GM12878 (cell line): ENCODE measurements at regions not wholly inside any gene's neighbourhood (a gene's known extent, or its start where the extent isn't known, plus 50 kb on each side); places are given as distances from the start of the nearest gene placed in this dataset.

Source experiments
- ATAC-seq: fragments of 200-7000 bp; cut with Tn5 transposase; 3 replicates; pipeline ENCODE4 v1.9.1; 2020; ENCODE audit warnings: mild to moderate bottlenecking, moderate library complexity
- BruUV-seq: library from RNA; stranded (reverse); fragments of 400-500 nt; replicated peaks from 2 replicates; lab custom pipeline; 2021; lab: Mats Ljungman, UMichigan
- CTCF ChIA-PET: fragments of 300-600 bp; sonication (Branson Sonifier 250); formaldehyde crosslinking; extraction: SDS; loops from one replicate; lab custom pipeline; 2021; ENCODE audit warnings: inconsistent platforms; lab: Yijun Ruan, JAX
- POLR2A ChIA-PET: fragments of 350-600 bp; formaldehyde crosslinking; extraction: SDS; loops from one replicate; lab custom pipeline; 2021; ENCODE audit warnings: inconsistent platforms; lab: Charles Lee
- RAD21 ChIA-PET: fragments of 300-600 bp; sonication (Branson Sonifier 250); formaldehyde crosslinking; loops from one replicate; lab custom pipeline; 2023; ENCODE audit warnings: antibody characterized with exemption; ENCODE audit not compliant: unreplicated experiment; lab: Charles Lee
- SMC1A ChIA-PET: fragments of 300-600 bp; sonication (Branson Sonifier 250); formaldehyde crosslinking; loops from one replicate; lab custom pipeline; 2023; ENCODE audit not compliant: unreplicated experiment, uncharacterized antibody; lab: Charles Lee
- DNase-seq: peaks from one replicate; pipeline ENCODE4 v3.0.0-alpha.2; 2011; ENCODE audit warnings: low read depth, low spot score
- FAIRE-seq: peaks from 3 replicates; lab custom pipeline; 2011; peaks lifted over from hg19 to GRCh38; lab: Jason Lieb, UNC
- H2AFZ ChIP-seq: 2 replicates; pipeline ENCODE4 v1.6.0; 2011; ENCODE audit warnings: low read depth, low read length, control low read depth; ENCODE audit not compliant: control insufficient read depth
- H3K27ac ChIP-seq: 2 replicates; pipeline ENCODE4 v1.5.1; 2011; ENCODE audit warnings: control low read depth; ENCODE audit not compliant: control insufficient read depth, insufficient read depth
- H3K27me3 ChIP-seq, 2 experiments: replicated peaks in 1 of 2; 2 replicates each; pipeline versions ENCODE4 v1.6.0 to v1.6.1; 2011; ENCODE audit warnings: low read length in 1 of 2; ENCODE audit not compliant: control insufficient read depth in 2 of 2, insufficient read depth in 2 of 2
- H3K36me3 ChIP-seq, 2 experiments: 2 replicates each; pipeline ENCODE4 v1.5.1; 2011; ENCODE audit warnings: low read length in 1 of 2; ENCODE audit not compliant: control insufficient read depth in 2 of 2, insufficient read depth in 2 of 2
- H3K4me1 ChIP-seq: 2 replicates; pipeline ENCODE4 v1.6.1; 2011; ENCODE audit warnings: mild to moderate bottlenecking, low read length, moderate library complexity, mixed read lengths; ENCODE audit not compliant: control insufficient read depth, insufficient read depth
- H3K4me2 ChIP-seq: 2 replicates; pipeline ENCODE4 v1.6.0; 2011; ENCODE audit warnings: control low read depth; ENCODE audit not compliant: control insufficient read depth, insufficient read depth
- H3K4me3 ChIP-seq: fragments of 200-600 bp; sonication (generic); 2 replicates; pipeline ENCODE4 v1.5.1; 2016
- H3K79me2 ChIP-seq: 2 replicates; pipeline ENCODE4 v1.6.0; 2011; ENCODE audit warnings: low read length; ENCODE audit not compliant: control insufficient read depth, insufficient read depth
- H3K9ac ChIP-seq: 2 replicates; pipeline ENCODE4 v1.8.0; 2011; ENCODE audit warnings: low read length, control low read depth, mixed read lengths; ENCODE audit not compliant: control insufficient read depth, insufficient read depth
- H3K9me3 ChIP-seq: replicated peaks from 3 replicates; pipeline ENCODE4 v1.5.1; 2011; ENCODE audit warnings: mild to moderate bottlenecking, low read length; ENCODE audit not compliant: control insufficient read depth, insufficient read depth
- H4K20me1 ChIP-seq: 2 replicates; pipeline ENCODE4 v1.6.0; 2011; ENCODE audit not compliant: control insufficient read depth, insufficient read depth
- BACH1 ChIP-seq: fragments of 450-650 bp; IDR thresholded peaks from 2 replicates; pipeline ENCODE4 v1.6.1; 2017; ENCODE audit warnings: mild to moderate bottlenecking, borderline replicate concordance
- BRCA1 ChIP-seq: IDR thresholded peaks from 2 replicates; pipeline ENCODE4 v1.6.1; 2011; ENCODE audit warnings: low read depth, low read length, improper control_type of control experiment
- CHD1 ChIP-seq: IDR thresholded peaks from 2 replicates; pipeline ENCODE4 v1.6.1; 2012; ENCODE audit warnings: low read depth, low read length, improper control_type of control experiment
- CREB1 ChIP-seq: IDR thresholded peaks from 2 replicates; pipeline ENCODE4 v1.6.1; 2012; ENCODE audit warnings: low read depth, mild to moderate bottlenecking, inconsistent platforms
- CREM ChIP-seq: IDR thresholded peaks from 2 replicates; pipeline ENCODE4 v1.6.1; 2014; ENCODE audit warnings: antibody characterized with exemption, low read depth
- IRF4 ChIP-seq: IDR thresholded peaks from 2 replicates; pipeline ENCODE4 v1.6.1; 2011; ENCODE audit warnings: low read depth, low read length
- PAX5 ChIP-seq: IDR thresholded peaks from 2 replicates; pipeline ENCODE4 v1.6.1; 2011; ENCODE audit warnings: low read depth, low read length, borderline replicate concordance
- POLR2AphosphoS2 ChIP-seq: IDR thresholded peaks from 2 replicates; pipeline ENCODE4 v1.6.1; 2011; ENCODE audit warnings: low read depth, mild to moderate bottlenecking, low read length, improper control_type of control experiment, moderate library complexity
- RELA ChIP-seq: fragments of 450-650 bp; IDR thresholded peaks from 2 replicates; pipeline ENCODE4 v1.8.0; 2014; ENCODE audit warnings: borderline replicate concordance; ENCODE audit not compliant: partially characterized antibody
- SMAD5 ChIP-seq: IDR thresholded peaks from 2 replicates; pipeline ENCODE4 v1.6.1; 2016; ENCODE audit warnings: antibody characterized with exemption, low read depth
- SPI1 ChIP-seq: IDR thresholded peaks from 2 replicates; pipeline ENCODE4 v1.6.1; 2011; ENCODE audit warnings: low read depth, mild to moderate bottlenecking, low read length, moderate library complexity, borderline replicate concordance; ENCODE audit not compliant: insufficient read depth
- ZBTB40 ChIP-seq: fragments of 450-650 bp; IDR thresholded peaks from 2 replicates; pipeline ENCODE4 v1.6.1; 2016; ENCODE audit warnings: mild to moderate bottlenecking, moderate library complexity, borderline replicate concordance
- ZNF217 ChIP-seq: fragments of 450-650 bp; IDR thresholded peaks from 2 replicates; pipeline ENCODE4 v1.6.1; 2017; ENCODE audit warnings: antibody characterized with exemption, mild to moderate bottlenecking
- ZSCAN29 ChIP-seq: fragments of 450-650 bp; IDR thresholded peaks from 2 replicates; pipeline ENCODE4 v1.6.1; 2017; ENCODE audit warnings: mild to moderate bottlenecking, moderate library complexity
- ZZZ3 ChIP-seq: IDR thresholded peaks from 2 replicates; pipeline ENCODE4 v1.6.1; 2011; ENCODE audit warnings: low read depth; ENCODE audit not compliant: control insufficient read depth, insufficient read length
- WGBS: methylation state at CpG from one replicate; pipeline ENCODE4 v1.1.6; 2016; ENCODE audit warnings: low lambda C conversion rate; ENCODE audit not compliant: insufficient replicate concordance, insufficient coverage; ENCODE audit errors: missing lambda C conversion rate; 5-methylcytosine and 5-hydroxymethylcytosine counted together
- in situ Hi-C: fragments of 300-500 bp; cut with MboI; formaldehyde crosslinking; loops from 9 replicates; pipeline ENCODE4 v1.14.3; 2018; ENCODE audit warnings: mixed read lengths
- intact Hi-C: fragments of 100-400 bp; cut with micrococcal nuclease; formaldehyde crosslinking; loops from one replicate; pipeline ENCODE4 v1.14.2; 2022; ENCODE audit not compliant: unreplicated experiment

GRCh38 chrX:7545564-7545963, 297.4 kb upstream of the VCX start:
- WGBS: 0% methylated on average over 1 of the region's 1 CpG
- no peaks in the 10 kb centered on the region for H3K9me3 ChIP-seq
- TF ChIP-seq CHD1 (no peak), BACH1 (no peak), BRCA1 (no peak), CREB1 (no peak), POLR2AphosphoS2 (no peak), SMAD5 (no peak), ZSCAN29 (no peak), CREM (no peak), IRF4 (no peak), SPI1 (no peak), PAX5 (no peak), RELA (no peak), ZNF217 (no peak), ZBTB40 (no peak), ZZZ3 (no peak)
- POLR2A ChIA-PET: no interaction called here
- FAIRE-seq (no peak), ATAC-seq (no peak), DNase-seq (no peak)
- CTCF ChIA-PET: no interaction called here
- H3K27ac ChIP-seq: no peak overlapping the region
- H3K4me2 ChIP-seq: no peak overlapping the region
- H2AFZ ChIP-seq: no peak overlapping the region
- no peaks in the 10 kb centered on the region for H4K20me1 ChIP-seq
- RAD21 ChIA-PET: no interaction called here
- intact Hi-C loops: no loop called here
- in situ Hi-C loops: no loop called here
- H3K36me3 ChIP-seq: no peaks in the 10 kb centered on the region
- H3K4me1 ChIP-seq: no peaks in the 10 kb centered on the region
- H3K9ac ChIP-seq: no peak overlapping the region
- H3K79me2 ChIP-seq: no peaks in the 10 kb centered on the region
- no peak overlapping the region for H3K4me3 ChIP-seq
- no peaks in the 10 kb centered on the region for H3K27me3 ChIP-seq
- SMC1A ChIA-PET: no interaction called here
- no TSS peak for BruUV-seq
